ENCODE measurements at regions not wholly inside any gene's neighbourhood (a gene's known extent, or its start where the extent isn't known, plus 50 kb on each side); places are given as distances from the start of the nearest gene placed in this dataset.

DNA sequence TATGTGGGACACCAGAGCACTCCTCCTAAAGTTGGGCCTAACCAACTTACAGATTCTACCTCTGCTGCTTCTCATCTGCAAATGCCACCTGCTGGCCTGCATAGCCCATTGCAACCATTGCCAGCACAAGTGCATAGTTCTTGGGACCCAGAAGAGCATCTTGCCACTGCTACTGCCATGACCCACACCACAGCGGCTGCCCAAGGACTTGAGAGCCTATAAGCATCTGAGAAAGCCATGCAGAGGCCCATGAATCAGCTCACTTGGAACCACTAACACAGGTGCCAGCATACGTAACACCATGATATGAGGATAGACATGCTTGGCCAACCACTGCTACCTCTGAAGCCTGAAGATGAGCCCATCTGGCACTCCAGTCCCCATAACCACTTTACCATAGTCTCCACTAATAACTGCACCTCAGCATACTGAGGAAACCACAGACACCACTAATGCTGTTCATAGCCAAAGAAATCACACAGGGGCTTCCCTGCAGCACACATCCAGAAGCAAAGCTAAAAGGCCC, 258.1 kb upstream of the AGTR2 start:
- H2AFZ ChIP-seq (replicated peaks; ENCODE audit: low read length, poor library complexity) = no peak overlapping the region
- ATAC-seq (ENCODE audit: low read depth) = no peak
- TF ChIP-seq ELK1 (IDR thresholded peaks at IDR 0.05; ENCODE audit: borderline replicate concordance, low read depth, low read length) (no peak), NFE2L2 (IDR thresholded peaks at IDR 0.05; ENCODE audit: low read depth, low read length) (no peak), CEBPB (IDR thresholded peaks at IDR 0.05; ENCODE audit: low read depth, low read length) (no peak), MXI1 (IDR thresholded peaks at IDR 0.05; ENCODE audit: borderline replicate concordance, low read depth, low read length) (no peak), FOS (IDR thresholded peaks at IDR 0.05; ENCODE audit: low read depth, low read length) (no peak), MAFK (IDR thresholded peaks at IDR 0.05; ENCODE audit: low read depth, low read length) (no peak)
- TF ChIP-seq, protein P1, sequence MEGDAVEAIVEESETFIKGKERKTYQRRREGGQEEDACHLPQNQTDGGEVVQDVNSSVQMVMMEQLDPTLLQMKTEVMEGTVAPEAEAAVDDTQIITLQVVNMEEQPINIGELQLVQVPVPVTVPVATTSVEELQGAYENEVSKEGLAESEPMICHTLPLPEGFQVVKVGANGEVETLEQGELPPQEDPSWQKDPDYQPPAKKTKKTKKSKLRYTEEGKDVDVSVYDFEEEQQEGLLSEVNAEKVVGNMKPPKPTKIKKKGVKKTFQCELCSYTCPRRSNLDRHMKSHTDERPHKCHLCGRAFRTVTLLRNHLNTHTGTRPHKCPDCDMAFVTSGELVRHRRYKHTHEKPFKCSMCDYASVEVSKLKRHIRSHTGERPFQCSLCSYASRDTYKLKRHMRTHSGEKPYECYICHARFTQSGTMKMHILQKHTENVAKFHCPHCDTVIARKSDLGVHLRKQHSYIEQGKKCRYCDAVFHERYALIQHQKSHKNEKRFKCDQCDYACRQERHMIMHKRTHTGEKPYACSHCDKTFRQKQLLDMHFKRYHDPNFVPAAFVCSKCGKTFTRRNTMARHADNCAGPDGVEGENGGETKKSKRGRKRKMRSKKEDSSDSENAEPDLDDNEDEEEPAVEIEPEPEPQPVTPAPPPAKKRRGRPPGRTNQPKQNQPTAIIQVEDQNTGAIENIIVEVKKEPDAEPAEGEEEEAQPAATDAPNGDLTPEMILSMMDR (conservative IDR thresholded peaks at IDR 0.05; ENCODE audit: low read depth, low read length) = no peak
- TF ChIP-seq, protein P2, sequence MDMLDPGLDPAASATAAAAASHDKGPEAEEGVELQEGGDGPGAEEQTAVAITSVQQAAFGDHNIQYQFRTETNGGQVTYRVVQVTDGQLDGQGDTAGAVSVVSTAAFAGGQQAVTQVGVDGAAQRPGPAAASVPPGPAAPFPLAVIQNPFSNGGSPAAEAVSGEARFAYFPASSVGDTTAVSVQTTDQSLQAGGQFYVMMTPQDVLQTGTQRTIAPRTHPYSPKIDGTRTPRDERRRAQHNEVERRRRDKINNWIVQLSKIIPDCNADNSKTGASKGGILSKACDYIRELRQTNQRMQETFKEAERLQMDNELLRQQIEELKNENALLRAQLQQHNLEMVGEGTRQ (IDR thresholded peaks at IDR 0.05; ENCODE audit: low read depth, low read length) = no peak
- H3K23ac ChIP-seq (ENCODE audit: low read depth, low read length) = no peak overlapping the region
- no peak overlapping the region for H2BK120ac ChIP-seq (ENCODE audit: low read depth, low read length)
- no peak overlapping the region for H3K4me3 ChIP-seq (ENCODE audit: insufficient read depth, low read depth, low read length)
- no peak overlapping the region for H3K56ac ChIP-seq (ENCODE audit: extremely low read depth, insufficient read depth, low read length)
- in situ Hi-C loops (cut with MboI; ENCODE audit: low sequenced_read_pairs) = no loop called here
- H4K8ac ChIP-seq (ENCODE audit: low read depth in 2 of 2, low read length in 2 of 2) = no peak overlapping the region
- ChIA-PET CTCF (no interaction called here), POLR2A (ENCODE audit: unreplicated experiment) (no interaction called here)
- no peak overlapping the region for H3K4ac ChIP-seq (ENCODE audit: low read depth, low read length)
- no peak overlapping the region for H3K27ac ChIP-seq (ENCODE audit: insufficient read depth, low read length)
- no peak overlapping the region for H3K9ac ChIP-seq (ENCODE audit: low read depth, low read length)
- no peak overlapping the region for H2AK9ac ChIP-seq (replicated peaks; ENCODE audit: low read depth, low read length, poor library complexity)
- H3K4me2 ChIP-seq (ENCODE audit: low read depth, low read length) = no peak overlapping the region
- H2BK15ac ChIP-seq (ENCODE audit: low read depth, low read length) = no peak overlapping the region
- H3K14ac ChIP-seq (replicated peaks; ENCODE audit: low read depth, low read length) = no peak overlapping the region
- H3K79me1 ChIP-seq (ENCODE audit: low read depth in 1 of 2, low read length in 2 of 2) = no peaks in the 10 kb centered on the region
- no peak overlapping the region for H3K18ac ChIP-seq (ENCODE audit: low read depth, low read length)
- H2AK5ac ChIP-seq (ENCODE audit: low read depth, low read length) = no peak overlapping the region
- H3K9me3 ChIP-seq (ENCODE audit: control insufficient read depth, insufficient read depth, low read length) = peaks cover 4% of the 10 kb centered on the region; the same call in 1 of the 2 replicates
- peaks cover 5% of the 10 kb centered on the region for H3K27me3 ChIP-seq (ENCODE audit: control insufficient read depth, insufficient read depth, low read length)
- intact Hi-C loops (cut with micrococcal nuclease) = no loop called here
- no peak overlapping the region for H2BK20ac ChIP-seq (ENCODE audit: low read depth, low read length)
- no peak for DNase-seq
- H3K9me1 ChIP-seq (ENCODE audit: insufficient read depth, low read length) = no peaks in the 10 kb centered on the region
- H4K20me1 ChIP-seq (ENCODE audit: insufficient read depth, low read length) = no peaks in the 10 kb centered on the region
- H4K91ac ChIP-seq (ENCODE audit: insufficient read depth, low read depth, low read length) = no peak overlapping the region
- no peaks in the 10 kb centered on the region for H3K36me3 ChIP-seq (ENCODE audit: control insufficient read depth, insufficient read depth, low read length)
- dilution Hi-C loops (cut with HindIII; ENCODE audit: low sequenced_read_pairs, unreplicated experiment) = no loop called here
- H3K4me1 ChIP-seq (ENCODE audit: control insufficient read depth, insufficient read depth, low read length) = no peaks in the 10 kb centered on the region
- BruUV-seq (replicated peaks) = no TSS peak
- H4K5ac ChIP-seq (ENCODE audit: low read depth, low read length) = no peak overlapping the region
- WGBS, 2 experiments (ENCODE audit: extremely low coverage in 2 of 2, insufficient read length in 1 of 2) = no CpG with 5 or more reads among the region's 2 CpGs
- no peak overlapping the region for H2BK5ac ChIP-seq (ENCODE audit: low read depth, low read length, poor library complexity, severe bottlenecking)
